ENCODE measurements at regions not wholly inside any gene's neighbourhood (a gene's known extent, or its start where the extent isn't known, plus 50 kb on each side); places are given as distances from the start of the nearest gene placed in this dataset.

DNA sequence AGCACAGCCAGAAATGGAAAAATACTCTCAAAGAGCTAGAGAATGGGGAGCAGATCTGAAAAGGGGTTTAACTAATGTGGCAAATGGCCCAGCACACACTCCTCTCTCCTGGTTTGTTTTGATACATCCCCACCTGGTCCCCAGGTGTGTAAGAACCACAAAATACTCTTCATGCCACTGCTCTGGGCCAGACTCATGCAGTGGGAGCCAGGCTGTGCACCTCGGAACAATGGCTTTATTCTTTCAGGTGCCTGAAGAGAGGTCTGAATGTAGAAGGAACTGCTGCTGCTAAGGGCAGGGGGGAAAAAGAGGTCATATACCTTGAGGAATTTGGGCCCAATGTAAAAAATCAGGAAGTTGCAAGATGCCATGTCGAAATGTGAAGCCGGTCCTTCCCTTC, 123.9 kb upstream of the ADAMTSL1 start:
- Histone ChIP-seq H3K36me3 (ENCODE audit: control insufficient read depth, insufficient read depth, low read length) (no peaks in the 10 kb centered on the region), H3K4me1 (ENCODE audit: control insufficient read depth, insufficient read depth, low read length) (no peaks in the 10 kb centered on the region), H3K9ac (ENCODE audit: low read length) (no peak overlapping the region), H3K4me3 (ENCODE audit: low read length) (no peak overlapping the region), H3K27ac (ENCODE audit: low read depth, low read length) (no peak overlapping the region), H3K27me3 (ENCODE audit: control insufficient read depth, insufficient read depth, low read length) (no peaks in the 10 kb centered on the region)

- H3K36me3 ChIP-seq (ENCODE audit: control insufficient read depth, insufficient read depth, low read length) = no peaks in the 10 kb centered on the region
- H3K27me3 ChIP-seq (ENCODE audit: control insufficient read depth, insufficient read depth, low read length) = no peaks in the 10 kb centered on the region
- H3K27ac ChIP-seq (ENCODE audit: low read depth, low read length) = no peak overlapping the region
- H3K4me1 ChIP-seq (ENCODE audit: control insufficient read depth, insufficient read depth, low read length) = no peaks in the 10 kb centered on the region
- H3K9ac ChIP-seq (ENCODE audit: low read length) = no peak overlapping the region
- no peak overlapping the region for H3K4me3 ChIP-seq (ENCODE audit: low read length)
These were observed 122.9 kb upstream of the ADAMTSL1 start for GRCh38 chr9:18350995-18351595.

DNA sequence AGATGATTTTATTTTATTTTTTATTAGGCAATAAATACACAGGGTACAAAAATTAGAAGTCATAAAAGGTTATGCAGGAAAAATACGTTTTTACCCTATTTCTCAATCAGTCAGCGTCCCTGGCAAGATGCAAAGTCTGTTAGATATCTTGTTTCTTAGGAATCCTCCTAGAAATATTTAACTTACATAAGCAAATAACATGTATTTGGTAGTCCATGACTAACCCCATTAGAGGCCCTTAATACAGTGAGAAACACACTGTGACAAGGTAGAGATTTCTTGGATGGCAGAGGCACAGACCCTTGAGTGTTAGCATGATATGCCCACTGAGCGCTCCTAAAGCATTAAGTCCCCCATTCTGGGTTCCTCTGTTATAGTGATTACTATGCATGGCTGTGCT, 121.2 kb upstream of the ADAMTSL1 start:
- Histone ChIP-seq H3K27me3 (ENCODE audit: control insufficient read depth, insufficient read depth, low read length) (no peaks in the 10 kb centered on the region), H3K9ac (ENCODE audit: low read length) (no peak overlapping the region), H3K4me1 (ENCODE audit: control insufficient read depth, insufficient read depth, low read length) (no peaks in the 10 kb centered on the region), H3K4me3 (ENCODE audit: low read length) (no peak overlapping the region), H3K36me3 (ENCODE audit: control insufficient read depth, insufficient read depth, low read length) (no peaks in the 10 kb centered on the region), H3K27ac (ENCODE audit: low read depth, low read length) (no peak overlapping the region)

DNA sequence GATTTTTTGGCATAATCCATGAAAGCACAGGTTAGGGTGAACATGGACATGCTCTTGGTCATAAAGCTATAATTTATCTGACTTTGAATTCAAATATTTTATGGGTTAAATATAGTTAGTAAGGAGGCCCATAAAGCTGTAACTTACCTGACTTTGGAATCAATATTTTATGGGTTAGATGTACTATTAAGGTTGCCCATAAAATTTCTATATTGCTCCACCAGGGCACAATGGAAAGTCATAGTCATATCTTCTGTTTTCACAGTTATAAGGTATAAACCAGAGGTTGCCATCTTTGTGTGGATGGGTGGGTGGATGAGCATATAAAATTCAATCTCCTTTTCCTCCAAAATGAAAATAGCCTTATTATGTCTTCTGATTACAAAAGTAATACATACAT, 120.5 kb upstream of the ADAMTSL1 start:
- Histone ChIP-seq H3K27me3 (ENCODE audit: control insufficient read depth, insufficient read depth, low read length) (no peaks in the 10 kb centered on the region), H3K36me3 (ENCODE audit: control insufficient read depth, insufficient read depth, low read length) (no peaks in the 10 kb centered on the region), H3K27ac (ENCODE audit: low read depth, low read length) (no peak overlapping the region), H3K4me3 (ENCODE audit: low read length) (no peak overlapping the region), H3K9ac (ENCODE audit: low read length) (no peak overlapping the region), H3K4me1 (ENCODE audit: control insufficient read depth, insufficient read depth, low read length) (no peaks in the 10 kb centered on the region)

DNA sequence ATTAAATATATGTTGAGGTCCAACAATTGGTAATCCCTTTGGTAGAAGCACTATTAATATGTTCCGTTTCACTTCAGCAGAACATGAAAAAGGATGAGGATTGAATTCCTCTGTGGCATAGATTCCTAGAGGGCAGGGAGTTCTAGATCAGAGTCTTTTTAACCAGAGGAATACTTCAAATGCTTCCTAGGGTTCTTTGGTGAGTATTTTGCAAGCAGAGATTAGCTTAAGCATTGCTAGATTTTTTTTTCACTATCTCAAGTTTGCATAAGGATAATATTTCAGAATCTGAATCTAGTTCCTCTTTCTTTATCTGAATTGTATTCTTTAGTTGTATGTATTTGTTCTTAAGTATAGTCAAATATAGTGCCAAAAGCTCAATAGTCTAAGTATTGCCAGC, 116.6 kb upstream of the ADAMTSL1 start:
- Histone ChIP-seq H3K36me3 (ENCODE audit: control insufficient read depth, insufficient read depth, low read length) (no peaks in the 10 kb centered on the region), H3K27me3 (ENCODE audit: control insufficient read depth, insufficient read depth, low read length) (no peaks in the 10 kb centered on the region), H3K4me1 (ENCODE audit: control insufficient read depth, insufficient read depth, low read length) (no peaks in the 10 kb centered on the region), H3K27ac (ENCODE audit: low read depth, low read length) (no peak overlapping the region), H3K9ac (ENCODE audit: low read length) (no peak overlapping the region), H3K4me3 (ENCODE audit: low read length) (no peak overlapping the region)

GRCh38 chr9:18358325-18358724, 115.6 kb upstream of the ADAMTSL1 start:
- no peaks in the 10 kb centered on the region for H3K27me3 ChIP-seq (ENCODE audit: control insufficient read depth, insufficient read depth, low read length)
- H3K4me1 ChIP-seq (ENCODE audit: control insufficient read depth, insufficient read depth, low read length) = peaks cover 7% of the 10 kb centered on the region
- no peak overlapping the region for H3K9ac ChIP-seq (ENCODE audit: low read length)
- H3K27ac ChIP-seq (ENCODE audit: low read depth, low read length) = no peak overlapping the region
- no peak overlapping the region for H3K4me3 ChIP-seq (ENCODE audit: low read length)
- H3K36me3 ChIP-seq (ENCODE audit: control insufficient read depth, insufficient read depth, low read length) = no peaks in the 10 kb centered on the region

- Histone ChIP-seq H3K27ac (ENCODE audit: low read depth, low read length) (no peak overlapping the region), H3K4me1 (ENCODE audit: control insufficient read depth, insufficient read depth, low read length) (peaks cover 11% of the 10 kb centered on the region)
These were observed 114.6 kb upstream of the ADAMTSL1 start for GRCh38 chr9:18359335-18359734.

DNA sequence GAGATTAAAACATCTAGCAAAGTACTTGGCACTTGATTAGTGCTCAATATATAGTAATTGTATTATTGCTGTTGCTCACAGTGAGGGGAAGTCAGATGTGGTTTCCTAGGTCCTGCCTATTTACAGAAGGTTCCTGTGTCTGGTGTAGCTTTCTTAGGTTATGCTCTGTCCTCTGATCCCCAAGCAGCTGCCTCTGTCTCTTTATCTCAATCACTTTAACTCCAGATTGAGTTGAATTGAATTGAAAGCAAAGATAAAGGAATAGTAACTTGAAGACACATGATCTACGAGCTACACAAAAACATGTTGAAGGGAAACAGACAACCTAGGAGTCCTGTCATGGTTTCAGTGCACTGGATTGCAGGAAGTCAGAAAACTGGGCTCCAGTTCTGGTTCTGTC, 113.9 kb upstream of the ADAMTSL1 start:
- Histone ChIP-seq H3K9ac (ENCODE audit: low read length) (no peak overlapping the region), H3K36me3 (ENCODE audit: control insufficient read depth, insufficient read depth, low read length) (no peaks in the 10 kb centered on the region), H3K4me1 (ENCODE audit: control insufficient read depth, insufficient read depth, low read length) (peaks cover 11% of the 10 kb centered on the region), H3K4me3 (ENCODE audit: low read length) (no peak overlapping the region), H3K27me3 (ENCODE audit: control insufficient read depth, insufficient read depth, low read length) (no peaks in the 10 kb centered on the region), H3K27ac (ENCODE audit: low read depth, low read length) (no peak overlapping the region)

More at GRCh38 chr9:18359335-18359734, 114.6 kb upstream of the ADAMTSL1 start:
- H3K9ac ChIP-seq (ENCODE audit: low read length) = no peak overlapping the region
- no peaks in the 10 kb centered on the region for H3K36me3 ChIP-seq (ENCODE audit: control insufficient read depth, insufficient read depth, low read length)
- no peaks in the 10 kb centered on the region for H3K27me3 ChIP-seq (ENCODE audit: control insufficient read depth, insufficient read depth, low read length)
- no peak overlapping the region for H3K4me3 ChIP-seq (ENCODE audit: low read length)

DNA sequence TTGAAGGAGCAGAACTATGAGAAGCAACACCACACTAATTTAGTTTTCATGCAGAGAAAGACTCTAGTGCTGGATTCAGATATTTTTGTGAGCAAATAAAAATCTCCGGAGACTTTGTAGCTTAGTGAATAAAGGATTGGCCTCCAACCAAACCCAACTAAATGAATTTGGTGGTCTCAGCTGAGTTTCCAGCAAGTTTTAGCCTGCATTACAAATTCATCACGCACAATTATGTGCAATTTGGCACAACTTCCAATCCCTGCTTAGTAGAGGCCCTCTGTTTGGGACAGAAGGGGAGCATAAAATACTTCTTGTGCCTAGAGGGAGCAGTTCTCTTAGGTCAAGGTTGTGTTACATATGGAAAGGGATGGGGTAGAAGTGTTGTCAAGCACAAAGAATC, 112.3 kb upstream of the ADAMTSL1 start:
- peaks cover 11% of the 10 kb centered on the region for H3K4me1 ChIP-seq (ENCODE audit: control insufficient read depth, insufficient read depth, low read length)
- H3K27me3 ChIP-seq (ENCODE audit: control insufficient read depth, insufficient read depth, low read length) = no peaks in the 10 kb centered on the region
- no peaks in the 10 kb centered on the region for H3K36me3 ChIP-seq (ENCODE audit: control insufficient read depth, insufficient read depth, low read length)
- no peak overlapping the region for H3K9ac ChIP-seq (ENCODE audit: low read length)
- H3K4me3 ChIP-seq (ENCODE audit: low read length) = no peak overlapping the region
- H3K27ac ChIP-seq (ENCODE audit: low read depth, low read length) = no peak overlapping the region

DNA sequence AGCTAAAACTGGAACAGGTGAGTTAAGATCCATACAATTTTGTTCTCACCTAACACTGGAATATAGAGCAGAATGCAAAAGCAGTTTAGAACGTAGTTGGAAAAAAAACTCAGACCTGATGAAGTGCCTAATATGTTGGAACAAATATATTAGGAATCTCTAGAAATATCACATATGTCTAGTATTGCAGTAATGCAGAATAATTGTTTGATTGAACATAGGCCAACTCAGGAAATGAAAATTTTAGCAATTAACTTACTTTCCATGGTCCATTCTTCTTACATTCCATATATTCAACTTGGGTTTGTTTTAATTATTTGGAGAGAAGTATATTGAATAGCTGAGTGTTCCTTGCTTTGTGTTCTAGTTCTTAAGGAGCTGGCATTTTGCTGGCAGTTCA, 111.8 kb upstream of the ADAMTSL1 start:
- no peak overlapping the region for H3K27ac ChIP-seq (ENCODE audit: low read depth, low read length)
- no peaks in the 10 kb centered on the region for H3K36me3 ChIP-seq (ENCODE audit: control insufficient read depth, insufficient read depth, low read length)
- no peak overlapping the region for H3K9ac ChIP-seq (ENCODE audit: low read length)
- H3K27me3 ChIP-seq (ENCODE audit: control insufficient read depth, insufficient read depth, low read length) = no peaks in the 10 kb centered on the region
- no peak overlapping the region for H3K4me3 ChIP-seq (ENCODE audit: low read length)
- peaks cover 11% of the 10 kb centered on the region for H3K4me1 ChIP-seq (ENCODE audit: control insufficient read depth, insufficient read depth, low read length)

DNA sequence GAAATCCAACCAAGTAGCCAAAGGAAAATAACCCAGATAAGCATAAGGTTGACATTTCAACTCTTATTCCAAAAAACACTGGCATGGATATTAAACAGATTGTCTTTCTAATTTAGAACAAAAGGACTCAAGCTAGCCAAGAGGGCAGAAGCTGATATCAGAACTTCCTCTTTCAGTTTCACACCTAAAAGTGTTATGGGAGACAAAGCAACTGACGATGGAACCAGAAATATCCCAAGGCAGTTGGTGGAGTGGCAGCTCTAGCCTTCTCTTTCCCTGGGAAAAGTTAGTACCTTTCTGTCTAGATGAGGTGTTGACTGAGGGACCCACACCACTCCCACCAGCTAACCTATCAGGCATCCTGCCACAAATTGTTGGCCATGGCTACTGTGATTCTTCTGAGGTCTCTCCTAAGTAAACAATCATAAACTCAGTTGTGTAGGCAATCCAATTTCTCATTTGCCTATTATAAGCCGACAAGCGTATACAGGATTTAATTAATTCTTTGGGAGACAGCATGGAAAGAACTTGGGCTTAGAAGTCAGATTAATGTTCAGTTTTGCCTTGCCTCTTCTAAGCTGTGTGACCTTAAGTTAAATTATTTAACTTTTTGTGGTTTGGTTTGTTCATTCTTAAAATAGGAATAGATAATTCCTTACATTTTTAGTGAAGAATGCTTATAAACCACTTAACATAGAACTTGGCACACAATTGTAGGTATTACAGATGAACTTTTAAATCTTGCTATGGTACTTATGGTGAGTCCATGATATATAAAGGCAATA, 110.9 kb upstream of the ADAMTSL1 start:
- Histone ChIP-seq H3K9ac (ENCODE audit: low read length) (no peak overlapping the region), H3K27me3 (ENCODE audit: control insufficient read depth, insufficient read depth, low read length) (no peaks in the 10 kb centered on the region), H3K36me3 (ENCODE audit: control insufficient read depth, insufficient read depth, low read length) (no peaks in the 10 kb centered on the region), H3K27ac (ENCODE audit: low read depth, low read length) (no peak overlapping the region), H3K4me1 (ENCODE audit: control insufficient read depth, insufficient read depth, low read length) (peaks cover 11% of the 10 kb centered on the region), H3K4me3 (ENCODE audit: low read length) (no peak overlapping the region)

GRCh38 chr9:18365651-18366050, 108.3 kb upstream of the ADAMTSL1 start:
- Histone ChIP-seq H3K36me3 (ENCODE audit: control insufficient read depth, insufficient read depth, low read length) (no peaks in the 10 kb centered on the region), H3K27me3 (ENCODE audit: control insufficient read depth, insufficient read depth, low read length) (no peaks in the 10 kb centered on the region), H3K27ac (ENCODE audit: low read depth, low read length) (no peak overlapping the region), H3K4me1 (ENCODE audit: control insufficient read depth, insufficient read depth, low read length) (peaks cover 11% of the 10 kb centered on the region), H3K4me3 (ENCODE audit: low read length) (no peak overlapping the region), H3K9ac (ENCODE audit: low read length) (no peak overlapping the region)

GRCh38 chr9:18366184-18366583, 107.8 kb upstream of the ADAMTSL1 start:
- H3K4me1 ChIP-seq (ENCODE audit: control insufficient read depth, insufficient read depth, low read length) = peaks cover 14% of the 10 kb centered on the region
- H3K27ac ChIP-seq (ENCODE audit: low read depth, low read length) = no peak overlapping the region
- no peaks in the 10 kb centered on the region for H3K27me3 ChIP-seq (ENCODE audit: control insufficient read depth, insufficient read depth, low read length)
- no peak overlapping the region for H3K4me3 ChIP-seq (ENCODE audit: low read length)
- H3K36me3 ChIP-seq (ENCODE audit: control insufficient read depth, insufficient read depth, low read length) = no peaks in the 10 kb centered on the region
- no peak overlapping the region for H3K9ac ChIP-seq (ENCODE audit: low read length)
